ENCODE measurements at regions not wholly inside any gene's neighbourhood (a gene's known extent, or its start where the extent isn't known, plus 50 kb on each side); places are given as distances from the start of the nearest gene placed in this dataset.
A peak's percentile ranks its signal among the peaks of the same experiment; 100 is the strongest.

GRCh38 chr4:55756208-55756607 lies 63.4 kb upstream of the EXOC1L start:
- no peak for TF ChIP-seq CTCF (IDR thresholded peaks at IDR 0.05; ENCODE audit: borderline replicate concordance, extremely low read depth, insufficient read depth)
- Histone ChIP-seq H3K36me3 (ENCODE audit: control insufficient read depth in 2 of 3, insufficient read depth in 3 of 3, low read length in 3 of 3) (no peaks in the 10 kb centered on the region), H3K27me3 (ENCODE audit: control insufficient read depth, insufficient read depth, low read length) (no peaks in the 10 kb centered on the region), H3K4me3 (ENCODE audit: low read length in 3 of 3) (no peak overlapping the region), H3K4me1 (ENCODE audit: control insufficient read depth in 2 of 3, insufficient read depth in 2 of 3, low read depth in 1 of 3, low read length in 3 of 3) (peaks cover 0 to 3% (median 0%) of the 10 kb centered on the region in 3 donors), H3K9me3 (ENCODE audit: control insufficient read depth in 2 of 3, insufficient read depth in 1 of 3, low read length in 3 of 3) (no peaks in the 10 kb centered on the region), H3K27ac (ENCODE audit: low read depth in 2 of 2, low read length in 2 of 2) (no peak overlapping the region), H3K9ac (ENCODE audit: low read length in 3 of 3) (no peak overlapping the region)
- FAIRE-seq (peak; percentile 99), DNase-seq (no peak)
- intact Hi-C loops (cut with DNase I) = no loop called here

- H3K27ac ChIP-seq (ENCODE audit: low read depth in 2 of 2, low read length in 2 of 2) = no peak overlapping the region
- H3K9ac ChIP-seq (ENCODE audit: low read length in 3 of 3) = no peak overlapping the region
- H3K27me3 ChIP-seq (ENCODE audit: control insufficient read depth, insufficient read depth, low read length) = no peaks in the 10 kb centered on the region
- FAIRE-seq (no peak), DNase-seq (no peak)
- no peaks in the 10 kb centered on the region for H3K36me3 ChIP-seq (ENCODE audit: control insufficient read depth in 2 of 3, insufficient read depth in 3 of 3, low read length in 3 of 3)
- no peaks in the 10 kb centered on the region for H3K9me3 ChIP-seq (ENCODE audit: control insufficient read depth in 2 of 3, insufficient read depth in 1 of 3, low read length in 3 of 3)
- no peak overlapping the region for H3K4me3 ChIP-seq (ENCODE audit: low read length in 3 of 3)
- no peak for TF ChIP-seq CTCF (IDR thresholded peaks at IDR 0.05; ENCODE audit: borderline replicate concordance, extremely low read depth, insufficient read depth)
- intact Hi-C loops (cut with DNase I) = no loop called here
- H3K4me1 ChIP-seq (ENCODE audit: control insufficient read depth in 2 of 3, insufficient read depth in 2 of 3, low read depth in 1 of 3, low read length in 3 of 3) = peaks cover 0 to 3% (median 0%) of the 10 kb centered on the region in 3 donors
Observed at GRCh38 chr4:55757356-55757952, 62.1 kb upstream of the EXOC1L start.

- no peak for FAIRE-seq
- intact Hi-C loops (cut with DNase I) = no loop called here
- no peak for TF ChIP-seq CTCF (IDR thresholded peaks at IDR 0.05; ENCODE audit: borderline replicate concordance, extremely low read depth, insufficient read depth)
- H3K36me3 ChIP-seq (ENCODE audit: control insufficient read depth in 2 of 3, insufficient read depth in 3 of 3, low read length in 3 of 3) = no peaks in the 10 kb centered on the region
- H3K27me3 ChIP-seq (ENCODE audit: control insufficient read depth, insufficient read depth, low read length) = no peaks in the 10 kb centered on the region
- DNase-seq = no peak
- H3K4me3 ChIP-seq (ENCODE audit: low read length in 3 of 3) = no peak overlapping the region
- no peaks in the 10 kb centered on the region for H3K9me3 ChIP-seq (ENCODE audit: control insufficient read depth in 2 of 3, insufficient read depth in 1 of 3, low read length in 3 of 3)
- no peak overlapping the region for H3K27ac ChIP-seq (ENCODE audit: low read depth in 2 of 2, low read length in 2 of 2)
- no peak overlapping the region for H3K9ac ChIP-seq (ENCODE audit: low read length in 3 of 3)
- peaks cover 0 to 3% (median 0%) of the 10 kb centered on the region in 3 donors for H3K4me1 ChIP-seq (ENCODE audit: control insufficient read depth in 2 of 3, insufficient read depth in 2 of 3, low read depth in 1 of 3, low read length in 3 of 3)
Observed at GRCh38 chr4:55758066-55758465, 61.5 kb upstream of the EXOC1L start.

- Histone ChIP-seq H3K4me1 (ENCODE audit: control insufficient read depth in 2 of 3, insufficient read depth in 2 of 3, low read depth in 1 of 3, low read length in 3 of 3) (peaks cover 0 to 3% (median 0%) of the 10 kb centered on the region in 3 donors), H3K9ac (ENCODE audit: low read length in 3 of 3) (no peak overlapping the region), H3K4me3 (ENCODE audit: low read length in 3 of 3) (no peak overlapping the region), H3K27ac (ENCODE audit: low read depth in 2 of 2, low read length in 2 of 2) (no peak overlapping the region), H3K27me3 (ENCODE audit: control insufficient read depth, insufficient read depth, low read length) (no peaks in the 10 kb centered on the region), H3K9me3 (ENCODE audit: control insufficient read depth in 2 of 3, insufficient read depth in 1 of 3, low read length in 3 of 3) (no peaks in the 10 kb centered on the region), H3K36me3 (ENCODE audit: control insufficient read depth in 2 of 3, insufficient read depth in 3 of 3, low read length in 3 of 3) (no peaks in the 10 kb centered on the region)
- no peak for TF ChIP-seq CTCF (IDR thresholded peaks at IDR 0.05; ENCODE audit: borderline replicate concordance, extremely low read depth, insufficient read depth)
- intact Hi-C loops (cut with DNase I) = no loop called here
- DNase-seq = no peak
- FAIRE-seq = no peak
Observed at GRCh38 chr4:55758570-55758969, 61.0 kb upstream of the EXOC1L start.

Measured in kidney (tissue), 13 donors.